ENCODE measurements at regions not wholly inside any gene's neighbourhood (a gene's known extent, or its start where the extent isn't known, plus 50 kb on each side); places are given as distances from the start of the nearest gene placed in this dataset.

- no peak for TF ChIP-seq POLR2AphosphoS5 (IDR thresholded peaks at IDR 0.05; ENCODE audit: low read depth)
- TF ChIP-seq REST (IDR thresholded peaks at IDR 0.05; ENCODE audit: unreplicated experiment): no peak
- no peak for TF ChIP-seq EZH2phosphoT487 (IDR thresholded peaks at IDR 0.05; ENCODE audit: unreplicated experiment)
- no peak for TF ChIP-seq CTCF (conservative IDR thresholded peaks at IDR 0.05; ENCODE audit: low read depth in 2 of 2)
- no peak for TF ChIP-seq JUNB (IDR thresholded peaks at IDR 0.05; ENCODE audit: unreplicated experiment)
Measured at GRCh38 chr18:11523804-11524203, 85.6 kb upstream of the SLC35G4 start.
